ENCODE measurements at regions not wholly inside any gene's neighbourhood (a gene's known extent, or its start where the extent isn't known, plus 50 kb on each side); places are given as distances from the start of the nearest gene placed in this dataset.
A peak's percentile ranks its signal among the peaks of the same experiment; 100 is the strongest.

GRCh38 chr1:84083307-84083706, 60.8 kb upstream of the PRKACB start:
- intact Hi-C loops (cut with micrococcal nuclease): no loop called here
- Histone ChIP-seq H2AFZ (ENCODE audit: low read depth, low read length) (no peak overlapping the region), H3K4me1 (ENCODE audit: control insufficient read depth, extremely low read depth, insufficient read depth, low read length) (peaks cover 9% of the 10 kb centered on the region), H3K79me2 (ENCODE audit: control insufficient read depth, insufficient read depth, low read length) (peaks cover 4% of the 10 kb centered on the region), H3K36me3 (ENCODE audit: control insufficient read depth in 2 of 2, extremely low read depth in 1 of 2, insufficient read depth in 2 of 2, low read length in 2 of 2) (no peaks in the 10 kb centered on the region), H3K4me3 (replicated peaks in 1 of 3; ENCODE audit: insufficient read depth in 1 of 3, low read depth in 1 of 3, low read length in 3 of 3) (no peak overlapping the region), H3K9me3 (replicated peaks; ENCODE audit: control insufficient read depth, insufficient read depth, low read length) (no peaks in the 10 kb centered on the region), H3K9me1 (replicated peaks; ENCODE audit: control insufficient read depth, extremely low read depth, insufficient read depth, low read length) (no peaks in the 10 kb centered on the region), H3K27ac (ENCODE audit: insufficient read depth, low read depth, low read length) (no peak overlapping the region), H3K4me2 (ENCODE audit: insufficient read depth, low read length) (no peak overlapping the region), H3K9ac (replicated peaks; ENCODE audit: extremely low read depth, insufficient read depth, low read length) (no peak overlapping the region), H3K27me3 (ENCODE audit: control insufficient read depth in 2 of 2, insufficient read depth in 2 of 2, low read length in 2 of 2) (no peaks in the 10 kb centered on the region), H4K20me1 (replicated peaks; ENCODE audit: control insufficient read depth, extremely low read depth, insufficient read depth, low read length) (no peaks in the 10 kb centered on the region)
- no TSS peak for BruUV-seq (replicated peaks)
- dilution Hi-C loops (cut with MboI; ENCODE audit: extremely low pct_ligation_motif_present, low sequenced_read_pairs): no loop called here
- CTCF ChIA-PET: interaction anchor here (0.9 to 1.0 kb wide), 2 partner anchors 67 to 151 kb away, joined by 3 read pairs; no protein-coding TSS in a partner anchor
- no peak for FAIRE-seq
- TF ChIP-seq JUN (IDR thresholded peaks at IDR 0.05; ENCODE audit: borderline replicate concordance, insufficient read depth, insufficient read length, low read depth) (no peak), GATA2 (IDR thresholded peaks at IDR 0.05; ENCODE audit: insufficient read depth, insufficient read length, low read depth, low read length) (no peak), POLR2AphosphoS5 (IDR thresholded peaks at IDR 0.05; ENCODE audit: insufficient read depth, low read depth, low read length) (no peak), POLR2A (IDR thresholded peaks at IDR 0.05; ENCODE audit: low read depth, low read length) (no peak), EZH2 (IDR thresholded peaks at IDR 0.05; ENCODE audit: borderline replicate concordance, low read depth, low read length, severe bottlenecking) (no peak)
- TF ChIP-seq, protein P1, sequence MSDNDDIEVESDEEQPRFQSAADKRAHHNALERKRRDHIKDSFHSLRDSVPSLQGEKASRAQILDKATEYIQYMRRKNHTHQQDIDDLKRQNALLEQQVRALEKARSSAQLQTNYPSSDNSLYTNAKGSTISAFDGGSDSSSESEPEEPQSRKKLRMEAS (IDR thresholded peaks at IDR 0.05; ENCODE audit: insufficient read depth, insufficient read length): no peak
- no peak for DNase-seq (ENCODE audit: low read depth, low spot score)
- POLR2A ChIA-PET: no interaction called here

DNA sequence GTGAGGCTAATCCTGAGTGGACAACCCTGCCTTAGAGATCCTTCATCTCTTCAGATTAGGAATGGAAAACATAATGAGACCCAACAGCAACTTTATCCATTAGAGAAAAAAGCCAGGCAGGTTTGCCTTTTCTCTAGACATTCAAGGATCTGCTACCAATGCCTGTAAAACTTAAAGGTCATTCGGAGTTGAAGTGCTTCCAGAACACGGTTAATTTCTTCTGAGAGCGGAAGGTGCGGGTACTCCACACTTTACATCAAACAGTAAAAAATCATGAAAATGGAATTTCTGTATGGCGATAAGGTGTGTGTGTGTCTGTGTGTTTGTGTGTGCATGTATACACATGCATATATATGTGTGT, 65.2 kb upstream of the PRKACB start:
- ChIA-PET CTCF (no interaction called here), POLR2A (no interaction called here)
- no peak for FAIRE-seq
- Histone ChIP-seq H3K9me1 (replicated peaks; ENCODE audit: control insufficient read depth, extremely low read depth, insufficient read depth, low read length) (no peaks in the 10 kb centered on the region), H4K20me1 (replicated peaks; ENCODE audit: control insufficient read depth, extremely low read depth, insufficient read depth, low read length) (no peaks in the 10 kb centered on the region), H3K9ac (replicated peaks; ENCODE audit: extremely low read depth, insufficient read depth, low read length) (peak overlapping the region; percentile 82), H3K4me2 (ENCODE audit: insufficient read depth, low read length) (peak overlapping the region; percentile 95), H3K36me3 (ENCODE audit: control insufficient read depth in 2 of 2, extremely low read depth in 1 of 2, insufficient read depth in 2 of 2, low read length in 2 of 2) (no peaks in the 10 kb centered on the region), H3K4me1 (ENCODE audit: control insufficient read depth, extremely low read depth, insufficient read depth, low read length) (peaks cover 18% of the 10 kb centered on the region), H3K79me2 (ENCODE audit: control insufficient read depth, insufficient read depth, low read length) (peaks cover 4% of the 10 kb centered on the region), H3K9me3 (replicated peaks; ENCODE audit: control insufficient read depth, insufficient read depth, low read length) (no peaks in the 10 kb centered on the region), H3K27ac (ENCODE audit: insufficient read depth, low read depth, low read length) (peak overlapping the region; percentile 59), H2AFZ (ENCODE audit: low read depth, low read length) (peak overlapping the region; percentile 98), H3K27me3 (ENCODE audit: control insufficient read depth in 2 of 2, insufficient read depth in 2 of 2, low read length in 2 of 2) (no peaks in the 10 kb centered on the region), H3K4me3 (replicated peaks in 1 of 3; ENCODE audit: insufficient read depth in 1 of 3, low read depth in 1 of 3, low read length in 3 of 3) (peak overlapping the region; percentile 63 to 100 (median 72))
- TF ChIP-seq EZH2 (IDR thresholded peaks at IDR 0.05; ENCODE audit: borderline replicate concordance, low read depth, low read length, severe bottlenecking) (no peak), JUN (IDR thresholded peaks at IDR 0.05; ENCODE audit: borderline replicate concordance, insufficient read depth, insufficient read length, low read depth) (no peak), FOS (IDR thresholded peaks at IDR 0.05; ENCODE audit: borderline replicate concordance, insufficient read depth, low read length) (no peak)
- TF ChIP-seq, protein P2, sequence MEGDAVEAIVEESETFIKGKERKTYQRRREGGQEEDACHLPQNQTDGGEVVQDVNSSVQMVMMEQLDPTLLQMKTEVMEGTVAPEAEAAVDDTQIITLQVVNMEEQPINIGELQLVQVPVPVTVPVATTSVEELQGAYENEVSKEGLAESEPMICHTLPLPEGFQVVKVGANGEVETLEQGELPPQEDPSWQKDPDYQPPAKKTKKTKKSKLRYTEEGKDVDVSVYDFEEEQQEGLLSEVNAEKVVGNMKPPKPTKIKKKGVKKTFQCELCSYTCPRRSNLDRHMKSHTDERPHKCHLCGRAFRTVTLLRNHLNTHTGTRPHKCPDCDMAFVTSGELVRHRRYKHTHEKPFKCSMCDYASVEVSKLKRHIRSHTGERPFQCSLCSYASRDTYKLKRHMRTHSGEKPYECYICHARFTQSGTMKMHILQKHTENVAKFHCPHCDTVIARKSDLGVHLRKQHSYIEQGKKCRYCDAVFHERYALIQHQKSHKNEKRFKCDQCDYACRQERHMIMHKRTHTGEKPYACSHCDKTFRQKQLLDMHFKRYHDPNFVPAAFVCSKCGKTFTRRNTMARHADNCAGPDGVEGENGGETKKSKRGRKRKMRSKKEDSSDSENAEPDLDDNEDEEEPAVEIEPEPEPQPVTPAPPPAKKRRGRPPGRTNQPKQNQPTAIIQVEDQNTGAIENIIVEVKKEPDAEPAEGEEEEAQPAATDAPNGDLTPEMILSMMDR (IDR thresholded peaks at IDR 0.05; ENCODE audit: extremely low read depth in 1 of 2, insufficient read depth in 1 of 2, low read depth in 1 of 2, low read length in 2 of 2): no peak
- intact Hi-C loops (cut with micrococcal nuclease): loop anchor here (2.0 to 5.0 kb wide), 2 partner anchors 168 to 223 kb away; partner anchors contain the start of gene SAMD13
- dilution Hi-C loops (cut with MboI; ENCODE audit: extremely low pct_ligation_motif_present, low sequenced_read_pairs): no loop called here
- TSS peak; percentile 17 for BruUV-seq (replicated peaks)
- DNase-seq (ENCODE audit: low read depth, low spot score): no peak

All from endothelial cell of umbilical vein (primary cell).